ENCODE measurements at regions not wholly inside any gene's neighbourhood (a gene's known extent, or its start where the extent isn't known, plus 50 kb on each side); places are given as distances from the start of the nearest gene placed in this dataset.

GRCh38 chr2:2874341-2874740 lies 503.3 kb downstream of the EIPR1 start:
- TF ChIP-seq CTCF (IDR thresholded peaks at IDR 0.05) (no peak), POLR2A (IDR thresholded peaks at IDR 0.05) (no peak)

Data from sigmoid colon (tissue), 3 donors.